HK-2 (cell line): ENCODE measurements at regions not wholly inside any gene's neighbourhood (a gene's known extent, or its start where the extent isn't known, plus 50 kb on each side); places are given as distances from the start of the nearest gene placed in this dataset.

ENCODE experiments used
- DNase-seq: peaks from one replicate; pipeline ENCODE4 v3.0.0-alpha.2; 2018; ENCODE audit not compliant: unreplicated experiment

GRCh38 chr5:110031402-110032140 lies 341.8 kb downstream of the MAN2A1 start:
- DNase-seq = no peak

GRCh38 chr5:110032376-110032775 lies 342.6 kb downstream of the MAN2A1 start:
- no peak for DNase-seq

GRCh38 chr5:110034056-110034600 lies 344.4 kb downstream of the MAN2A1 start:
- no peak for DNase-seq

GRCh38 chr5:110038297-110038997 lies 348.7 kb downstream of the MAN2A1 start:
- DNase-seq = no peak

GRCh38 chr5:110040178-110040577 lies 350.5 kb downstream of the MAN2A1 start:
- no peak for DNase-seq

GRCh38 chr5:110043025-110043424 lies 353.3 kb downstream of the MAN2A1 start:
- DNase-seq = no peak

- DNase-seq = no peak
Measured at GRCh38 chr5:110045158-110045557, 355.4 kb downstream of the MAN2A1 start.

- DNase-seq = no peak
Measured at GRCh38 chr5:110048491-110048890, 358.8 kb downstream of the MAN2A1 start.

- no peak for DNase-seq
Measured at GRCh38 chr5:110049816-110050215, 360.1 kb downstream of the MAN2A1 start.

- DNase-seq = no peak
Measured at GRCh38 chr5:110050640-110051345, 361.1 kb downstream of the MAN2A1 start.

GRCh38 chr5:110053205-110053604 lies 363.5 kb downstream of the MAN2A1 start:
- DNase-seq = no peak

GRCh38 chr5:110053824-110054223 lies 364.1 kb downstream of the MAN2A1 start:
- no peak for DNase-seq

GRCh38 chr5:110054240-110054639 lies 364.5 kb downstream of the MAN2A1 start:
- no peak for DNase-seq

GRCh38 chr5:110055302-110055701 lies 365.6 kb downstream of the MAN2A1 start:
- DNase-seq = no peak

- no peak for DNase-seq
Measured at GRCh38 chr5:110056580-110057114, 366.9 kb downstream of the MAN2A1 start.

GRCh38 chr5:110058175-110058574 lies 368.4 kb downstream of the MAN2A1 start:
- DNase-seq = no peak

- no peak for DNase-seq
Measured at GRCh38 chr5:110062246-110062645, 372.5 kb downstream of the MAN2A1 start.

GRCh38 chr5:110063640-110064602 lies 374.2 kb downstream of the MAN2A1 start:
- no peak for DNase-seq

GRCh38 chr5:110064603-110065268 lies 375.0 kb downstream of the MAN2A1 start:
- DNase-seq = no peak

- DNase-seq = no peak
Measured at GRCh38 chr5:110070836-110071235, 381.1 kb downstream of the MAN2A1 start.
